Neural cell (in vitro differentiated cells): ENCODE measurements at regions not wholly inside any gene's neighbourhood (a gene's known extent, or its start where the extent isn't known, plus 50 kb on each side); places are given as distances from the start of the nearest gene placed in this dataset.

Experiments used
- H2AFZ ChIP-seq: fragments of 200-600, 300-800 bp; sonication (generic), shearing (Covaris generic); 2 replicates; pipeline ENCODE4 v1.6.0; 2014; ENCODE audit warnings: low read depth, mild to moderate bottlenecking, antibody characterized with exemption, low read length, moderate library complexity
- H3F3A ChIP-seq: fragments of 200-600 bp; shearing (Covaris generic); 2 replicates; pipeline ENCODE4 v1.6.1; 2016; ENCODE audit warnings: mild to moderate bottlenecking, moderate library complexity, mixed read lengths, antibody characterized with exemption, low read length; ENCODE audit not compliant: insufficient read depth, poor library complexity, severe bottlenecking
- H3K27ac ChIP-seq: fragments of 200-600, 300-800 bp; sonication (generic), shearing (Covaris generic); 2 replicates; pipeline ENCODE4 v1.5.1; 2014; ENCODE audit warnings: mild to moderate bottlenecking, low read length, moderate library complexity
- H3K27me3 ChIP-seq: fragments of 300-800, 200-600 bp; sonication (generic), shearing (Covaris generic); 2 replicates; pipeline ENCODE4 v1.6.0; 2014; ENCODE audit warnings: mild to moderate bottlenecking, low read depth, low read length, moderate library complexity; ENCODE audit not compliant: insufficient read depth
- H3K36me3 ChIP-seq: fragments of 300-800, 200-600 bp; sonication (generic), shearing (Covaris generic); 2 replicates; pipeline ENCODE4 v1.5.1; 2014; ENCODE audit warnings: mild to moderate bottlenecking, antibody characterized with exemption, low read length, moderate library complexity; ENCODE audit not compliant: insufficient read depth
- H3K4me2 ChIP-seq: fragments of 300-800, 200-600 bp; sonication (generic), shearing (Covaris generic); 2 replicates; pipeline ENCODE4 v1.6.0; 2014; ENCODE audit warnings: mild to moderate bottlenecking, low read length
- H3K4me3 ChIP-seq: fragments of 300-800, 200-600 bp; sonication (generic), shearing (Covaris generic); 2 replicates; pipeline ENCODE4 v1.5.1; 2014; ENCODE audit warnings: mild to moderate bottlenecking, low read length, moderate library complexity
- H3K79me2 ChIP-seq: fragments of 200-600 bp; shearing (Covaris generic); replicated peaks from 2 replicates; pipeline ENCODE4 v1.6.0; 2014; ENCODE audit warnings: mild to moderate bottlenecking, low read length, moderate library complexity; ENCODE audit not compliant: insufficient read depth
- H3K9ac ChIP-seq: fragments of 300-800, 200-600 bp; sonication (generic), shearing (Covaris generic); 2 replicates; pipeline ENCODE4 v1.6.1; 2016; ENCODE audit warnings: mild to moderate bottlenecking, low read length, mixed read lengths
- H3K9me2 ChIP-seq: fragments of 200-600 bp; shearing (Covaris generic); 2 replicates; pipeline ENCODE4 v1.6.1; 2016; ENCODE audit warnings: mild to moderate bottlenecking, low read length, mixed read lengths; ENCODE audit not compliant: insufficient read depth
- H3K9me3 ChIP-seq: fragments of 200-600, 300-800 bp; sonication (generic), shearing (Covaris generic); 2 replicates; pipeline ENCODE4 v1.6.1; 2016; ENCODE audit warnings: mild to moderate bottlenecking, mixed run types, low read length, moderate library complexity, mixed read lengths
- H4K20me1 ChIP-seq: fragments of 200-600 bp; shearing (Covaris generic); 2 replicates; pipeline ENCODE4 v1.6.1; 2016; ENCODE audit warnings: mild to moderate bottlenecking, mixed run types; ENCODE audit not compliant: insufficient read depth
- EP300 ChIP-seq: fragments of 450-650 bp; conservative IDR thresholded peaks from 2 replicates; pipeline ENCODE4 v1.6.1; 2014; ENCODE audit warnings: antibody characterized with exemption, mild to moderate bottlenecking, moderate library complexity; ENCODE audit not compliant: poor library complexity, severe bottlenecking
- EZH2 ChIP-seq: fragments of 200-600, 300-800 bp; shearing (Covaris generic), sonication (generic); IDR thresholded peaks from 2 replicates; pipeline ENCODE4 v1.6.1; 2014; ENCODE audit warnings: antibody characterized with exemption, low read length, borderline replicate concordance, mild to moderate bottlenecking; ENCODE audit not compliant: insufficient read depth, poor library complexity, severe bottlenecking
- MXI1 ChIP-seq: fragments of 450-650 bp; conservative IDR thresholded peaks from 2 replicates; pipeline ENCODE4 v1.6.1; 2014; ENCODE audit warnings: antibody characterized with exemption, mild to moderate bottlenecking; ENCODE audit not compliant: poor library complexity, severe bottlenecking
- POLR2AphosphoS5 ChIP-seq: IDR thresholded peaks from 2 replicates; pipeline ENCODE4 v1.6.1; 2012
- RAD21 ChIP-seq: fragments of 450-650 bp; conservative IDR thresholded peaks from 2 replicates; pipeline ENCODE4 v1.6.1; 2014; ENCODE audit warnings: antibody characterized with exemption, mild to moderate bottlenecking, moderate library complexity
- SMC3 ChIP-seq: fragments of 450-650 bp; conservative IDR thresholded peaks from 2 replicates; pipeline ENCODE4 v1.6.1; 2014; ENCODE audit warnings: antibody characterized with exemption, mild to moderate bottlenecking, moderate library complexity; ENCODE audit not compliant: poor library complexity
- TAF1 ChIP-seq: IDR thresholded peaks from 2 replicates; pipeline ENCODE4 v1.6.1; 2012; ENCODE audit warnings: low read depth
- TF ChIP-seq, protein P1 (sequence below): IDR thresholded peaks from 2 replicates; pipeline ENCODE4 v1.6.1; 2012; ENCODE audit warnings: borderline replicate concordance
- TF ChIP-seq, protein P2 (sequence below): fragments of 450-650 bp; IDR thresholded peaks from 2 replicates; pipeline ENCODE4 v1.5.1; 2014; ENCODE audit warnings: antibody characterized with exemption, mild to moderate bottlenecking, moderate library complexity; ENCODE audit not compliant: poor library complexity, severe bottlenecking

DNA sequence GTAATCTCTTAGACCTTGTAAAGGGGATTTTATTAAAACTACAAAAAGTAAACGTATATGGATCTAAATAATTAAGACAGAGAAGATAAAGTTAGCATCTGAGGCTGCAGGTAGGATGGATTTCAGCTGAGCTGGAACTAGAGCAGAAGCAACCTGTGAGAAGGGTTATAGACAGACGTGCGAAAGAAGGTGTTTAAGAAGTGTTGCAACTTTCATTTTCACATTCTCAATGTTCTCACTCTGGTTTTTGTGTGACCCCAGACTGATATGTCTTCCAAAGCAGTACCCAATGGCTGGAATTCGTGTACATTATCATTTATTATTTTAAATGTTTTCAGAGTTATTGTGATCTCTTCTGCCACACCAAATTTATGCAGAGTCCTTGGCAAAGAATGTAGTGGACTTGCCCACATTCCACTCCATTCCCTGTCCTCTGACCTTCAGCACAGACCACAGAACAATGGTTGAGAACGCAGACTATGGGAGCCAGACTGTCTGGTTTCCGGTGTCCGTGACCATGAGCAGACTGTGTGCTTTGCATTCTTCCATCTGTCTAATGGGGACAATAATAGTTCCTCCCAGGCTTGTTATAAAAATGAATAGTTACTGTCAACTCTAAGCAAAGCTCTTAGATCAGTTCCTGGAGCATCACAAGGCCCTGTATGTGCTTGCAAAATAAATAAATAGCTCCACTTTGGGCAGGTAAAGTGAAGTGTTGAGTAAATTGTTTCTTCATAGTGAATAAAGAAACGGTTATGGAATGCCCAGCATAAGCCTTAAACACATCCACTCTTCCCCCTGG, 140.6 kb upstream of the SAMSN1 start:
- no peaks in the 10 kb centered on the region for H3K9me2 ChIP-seq
- H3K9me3 ChIP-seq, result no peaks in the 10 kb centered on the region
- no peaks in the 10 kb centered on the region for H3K79me2 ChIP-seq
- H3K4me2 ChIP-seq, result no peak overlapping the region
- TF ChIP-seq, protein P1, sequence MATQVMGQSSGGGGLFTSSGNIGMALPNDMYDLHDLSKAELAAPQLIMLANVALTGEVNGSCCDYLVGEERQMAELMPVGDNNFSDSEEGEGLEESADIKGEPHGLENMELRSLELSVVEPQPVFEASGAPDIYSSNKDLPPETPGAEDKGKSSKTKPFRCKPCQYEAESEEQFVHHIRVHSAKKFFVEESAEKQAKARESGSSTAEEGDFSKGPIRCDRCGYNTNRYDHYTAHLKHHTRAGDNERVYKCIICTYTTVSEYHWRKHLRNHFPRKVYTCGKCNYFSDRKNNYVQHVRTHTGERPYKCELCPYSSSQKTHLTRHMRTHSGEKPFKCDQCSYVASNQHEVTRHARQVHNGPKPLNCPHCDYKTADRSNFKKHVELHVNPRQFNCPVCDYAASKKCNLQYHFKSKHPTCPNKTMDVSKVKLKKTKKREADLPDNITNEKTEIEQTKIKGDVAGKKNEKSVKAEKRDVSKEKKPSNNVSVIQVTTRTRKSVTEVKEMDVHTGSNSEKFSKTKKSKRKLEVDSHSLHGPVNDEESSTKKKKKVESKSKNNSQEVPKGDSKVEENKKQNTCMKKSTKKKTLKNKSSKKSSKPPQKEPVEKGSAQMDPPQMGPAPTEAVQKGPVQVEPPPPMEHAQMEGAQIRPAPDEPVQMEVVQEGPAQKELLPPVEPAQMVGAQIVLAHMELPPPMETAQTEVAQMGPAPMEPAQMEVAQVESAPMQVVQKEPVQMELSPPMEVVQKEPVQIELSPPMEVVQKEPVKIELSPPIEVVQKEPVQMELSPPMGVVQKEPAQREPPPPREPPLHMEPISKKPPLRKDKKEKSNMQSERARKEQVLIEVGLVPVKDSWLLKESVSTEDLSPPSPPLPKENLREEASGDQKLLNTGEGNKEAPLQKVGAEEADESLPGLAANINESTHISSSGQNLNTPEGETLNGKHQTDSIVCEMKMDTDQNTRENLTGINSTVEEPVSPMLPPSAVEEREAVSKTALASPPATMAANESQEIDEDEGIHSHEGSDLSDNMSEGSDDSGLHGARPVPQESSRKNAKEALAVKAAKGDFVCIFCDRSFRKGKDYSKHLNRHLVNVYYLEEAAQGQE, result no peak
- TF ChIP-seq EP300 (no peak), TAF1 (no peak), MXI1 (no peak), SMC3 (no peak), EZH2 (no peak), RAD21 (no peak), POLR2AphosphoS5 (no peak)
- TF ChIP-seq, protein P2, sequence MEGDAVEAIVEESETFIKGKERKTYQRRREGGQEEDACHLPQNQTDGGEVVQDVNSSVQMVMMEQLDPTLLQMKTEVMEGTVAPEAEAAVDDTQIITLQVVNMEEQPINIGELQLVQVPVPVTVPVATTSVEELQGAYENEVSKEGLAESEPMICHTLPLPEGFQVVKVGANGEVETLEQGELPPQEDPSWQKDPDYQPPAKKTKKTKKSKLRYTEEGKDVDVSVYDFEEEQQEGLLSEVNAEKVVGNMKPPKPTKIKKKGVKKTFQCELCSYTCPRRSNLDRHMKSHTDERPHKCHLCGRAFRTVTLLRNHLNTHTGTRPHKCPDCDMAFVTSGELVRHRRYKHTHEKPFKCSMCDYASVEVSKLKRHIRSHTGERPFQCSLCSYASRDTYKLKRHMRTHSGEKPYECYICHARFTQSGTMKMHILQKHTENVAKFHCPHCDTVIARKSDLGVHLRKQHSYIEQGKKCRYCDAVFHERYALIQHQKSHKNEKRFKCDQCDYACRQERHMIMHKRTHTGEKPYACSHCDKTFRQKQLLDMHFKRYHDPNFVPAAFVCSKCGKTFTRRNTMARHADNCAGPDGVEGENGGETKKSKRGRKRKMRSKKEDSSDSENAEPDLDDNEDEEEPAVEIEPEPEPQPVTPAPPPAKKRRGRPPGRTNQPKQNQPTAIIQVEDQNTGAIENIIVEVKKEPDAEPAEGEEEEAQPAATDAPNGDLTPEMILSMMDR, result no peak
- H3K9ac ChIP-seq, result no peak overlapping the region
- H4K20me1 ChIP-seq, result no peaks in the 10 kb centered on the region
- H3K36me3 ChIP-seq, result no peaks in the 10 kb centered on the region
- H3K27ac ChIP-seq, result no peak overlapping the region
- no peaks in the 10 kb centered on the region for H3K27me3 ChIP-seq
- H3F3A ChIP-seq, result no peaks in the 10 kb centered on the region
- no peak overlapping the region for H2AFZ ChIP-seq
- H3K4me3 ChIP-seq, result no peak overlapping the region

DNA sequence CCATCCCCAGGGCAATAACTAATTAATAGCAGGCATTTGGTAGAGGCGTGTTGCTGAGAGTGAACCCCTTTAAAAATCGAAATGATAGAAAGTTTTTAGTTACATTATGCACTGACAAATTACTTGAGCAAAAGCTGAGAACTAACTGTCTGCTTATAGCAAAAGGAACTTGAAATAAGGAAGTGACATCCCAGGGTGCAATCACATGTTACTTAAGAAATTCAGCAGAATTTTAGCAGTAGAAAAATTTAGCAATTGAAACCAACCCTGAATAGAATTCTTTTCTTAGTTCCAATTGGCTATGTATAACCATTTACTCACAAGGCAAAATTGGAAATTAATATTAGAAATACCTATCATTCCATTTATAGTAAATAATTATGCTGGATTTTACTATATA, 139.5 kb upstream of the SAMSN1 start:
- H4K20me1 ChIP-seq, result no peaks in the 10 kb centered on the region
- H3K4me2 ChIP-seq, result no peak overlapping the region
- no peak overlapping the region for H3K9ac ChIP-seq
- no peak overlapping the region for H2AFZ ChIP-seq
- H3K79me2 ChIP-seq, result no peaks in the 10 kb centered on the region
- no peak overlapping the region for H3K4me3 ChIP-seq
- H3K27me3 ChIP-seq, result no peaks in the 10 kb centered on the region
- H3K9me2 ChIP-seq, result no peaks in the 10 kb centered on the region
- no peak overlapping the region for H3K27ac ChIP-seq
- H3F3A ChIP-seq, result no peaks in the 10 kb centered on the region
- no peak for TF ChIP-seq SMC3
- no peak for TF ChIP-seq RAD21
- TF ChIP-seq, protein P2, result no peak
- TF ChIP-seq EP300, result no peak
- no peaks in the 10 kb centered on the region for H3K36me3 ChIP-seq
- H3K9me3 ChIP-seq, result no peaks in the 10 kb centered on the region
